HG02884 (cell line): ENCODE measurements at regions not wholly inside any gene's neighbourhood (a gene's known extent, or its start where the extent isn't known, plus 50 kb on each side); places are given as distances from the start of the nearest gene placed in this dataset.

Experiments used
- ATAC-seq: cut with Tn5 transposase; IDR thresholded peaks from one replicate; pipeline ENCODE4 v1.9.1; 2021; ENCODE audit warnings: mild to moderate bottlenecking, moderate library complexity; ENCODE audit not compliant: unreplicated experiment

DNA sequence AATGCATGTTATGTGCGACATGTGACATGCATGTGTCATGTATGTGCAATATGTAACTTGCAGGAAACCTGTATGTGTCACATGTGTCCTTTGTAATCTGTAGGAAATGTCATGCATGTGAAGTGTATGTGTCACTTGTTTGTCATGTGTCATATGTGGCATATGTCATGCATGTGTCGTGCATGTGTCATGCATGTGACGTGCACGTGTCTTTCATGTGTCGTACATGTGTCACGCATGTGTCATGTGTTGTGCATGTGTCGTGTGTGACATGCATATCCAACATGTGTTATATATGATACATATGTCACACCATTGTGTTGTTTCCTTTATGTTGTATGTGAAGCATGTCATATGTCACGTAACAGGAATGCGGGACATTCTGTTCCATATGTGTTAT lies 2153.2 kb upstream of the PIK3C3 start:
- no peak for ATAC-seq

DNA sequence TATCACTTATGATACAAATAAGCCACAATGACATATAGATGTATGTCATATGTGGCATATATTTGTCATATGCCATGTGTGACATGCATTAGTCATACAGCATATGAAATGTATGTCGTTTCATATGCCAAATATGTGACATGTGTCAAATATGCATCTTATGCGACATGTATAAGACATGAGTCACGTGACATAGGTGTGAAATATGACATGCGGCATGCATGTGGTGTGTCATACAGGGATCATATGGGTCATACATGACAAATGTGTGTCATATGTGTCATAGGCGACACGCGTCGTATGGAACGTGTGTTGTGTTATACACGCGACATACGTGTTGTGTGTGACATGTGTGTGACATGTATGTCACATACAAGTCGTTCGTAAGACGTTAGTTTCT lies 2154.0 kb upstream of the PIK3C3 start:
- ATAC-seq, result no peak

DNA sequence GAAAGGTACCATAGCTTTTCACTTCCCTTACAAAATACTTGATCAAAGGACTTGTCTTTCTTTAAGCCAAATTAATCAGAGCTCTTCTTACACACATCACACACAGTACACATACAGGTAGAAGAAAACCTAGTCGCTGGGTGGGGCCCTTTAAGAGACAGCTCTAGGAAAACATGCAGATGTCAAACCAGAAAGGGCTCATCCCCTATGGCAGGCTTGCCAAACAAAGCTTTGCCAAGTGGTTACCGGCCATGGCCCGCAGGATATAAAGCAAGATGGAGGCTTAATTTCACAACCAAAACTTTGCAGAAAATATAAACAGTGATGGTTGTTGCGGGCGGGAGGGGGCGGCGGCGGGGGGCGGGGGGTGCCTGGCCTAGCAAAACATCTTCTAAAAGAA lies 2156.0 kb upstream of the PIK3C3 start:
- ATAC-seq, result no peak

DNA sequence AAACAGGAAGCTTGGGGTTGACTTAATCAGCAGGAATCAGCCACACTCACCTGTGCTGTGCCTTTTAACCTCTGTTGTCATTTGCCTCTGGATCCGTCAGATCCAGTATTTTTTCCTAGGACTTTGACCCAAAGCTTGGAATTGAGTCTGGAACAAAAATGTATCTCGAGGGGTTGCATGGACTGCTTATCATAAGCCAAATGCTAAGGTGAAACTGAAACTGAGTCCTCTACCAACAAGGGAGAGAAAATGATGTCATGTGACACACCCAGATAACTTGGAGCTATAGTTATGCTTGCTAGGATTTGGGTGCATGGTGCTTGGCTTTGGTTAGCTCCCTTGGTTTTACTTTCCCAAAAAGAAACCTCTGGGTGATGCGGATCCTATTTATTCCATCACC lies 2158.6 kb upstream of the PIK3C3 start:
- no peak for ATAC-seq

DNA sequence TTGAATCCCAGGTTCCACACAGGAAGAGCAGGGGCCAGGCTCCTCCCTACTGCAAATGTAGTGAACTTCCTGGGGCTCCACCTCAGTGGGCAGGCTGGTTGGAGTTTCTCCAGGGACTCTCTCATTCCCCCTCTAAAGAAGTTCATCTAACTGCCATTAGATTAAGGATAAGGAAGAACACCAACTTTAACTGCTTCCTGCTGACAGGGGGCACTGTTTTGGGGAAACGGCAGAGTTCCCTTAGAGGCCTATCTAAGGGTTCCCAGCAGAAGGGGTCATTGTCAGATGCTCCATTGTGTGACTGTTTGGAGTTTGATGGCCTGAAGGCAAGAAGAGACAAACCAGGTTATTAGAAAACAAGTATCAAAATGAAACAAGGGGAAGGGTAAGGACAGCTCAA lies 2159.7 kb upstream of the PIK3C3 start:
- no peak for ATAC-seq

DNA sequence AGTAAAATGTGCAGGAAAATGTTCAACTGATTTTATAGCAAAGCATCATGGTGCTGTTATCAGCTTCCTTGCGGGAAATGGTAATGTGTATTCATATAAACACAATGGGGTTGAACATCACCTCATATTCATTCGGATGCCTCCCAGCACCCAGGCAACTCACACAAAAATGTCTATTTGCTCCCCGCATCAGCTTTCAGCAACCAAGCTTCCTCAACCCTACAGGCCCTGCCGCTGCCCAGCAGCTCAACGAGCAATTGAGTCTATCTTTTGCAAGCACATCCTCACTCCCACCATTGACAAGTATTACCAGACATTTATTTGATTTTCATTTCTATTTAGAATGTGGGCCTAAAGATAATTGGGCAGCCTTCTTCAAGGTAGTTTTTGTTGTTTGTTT lies 2161.4 kb upstream of the PIK3C3 start:
- no peak for ATAC-seq

DNA sequence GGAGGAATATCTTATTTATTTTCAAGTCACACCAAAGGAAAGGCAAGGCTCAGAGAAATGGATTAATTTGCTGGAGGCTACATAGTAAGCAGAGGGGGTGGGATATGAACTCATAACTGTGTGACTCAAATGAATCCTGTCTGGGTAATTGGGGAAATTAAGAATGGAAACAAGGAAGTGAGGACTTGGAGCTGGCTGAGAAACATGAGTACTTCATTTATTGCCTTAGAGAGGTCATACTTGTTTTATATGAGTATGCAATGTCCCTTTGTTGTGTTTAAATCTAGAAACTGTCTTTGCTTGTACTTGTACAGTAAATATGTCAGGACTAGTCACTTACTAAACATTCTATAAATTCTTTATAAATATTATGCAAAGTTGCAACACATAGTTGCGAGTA lies 2166.7 kb upstream of the PIK3C3 start:
- ATAC-seq, result no peak

DNA sequence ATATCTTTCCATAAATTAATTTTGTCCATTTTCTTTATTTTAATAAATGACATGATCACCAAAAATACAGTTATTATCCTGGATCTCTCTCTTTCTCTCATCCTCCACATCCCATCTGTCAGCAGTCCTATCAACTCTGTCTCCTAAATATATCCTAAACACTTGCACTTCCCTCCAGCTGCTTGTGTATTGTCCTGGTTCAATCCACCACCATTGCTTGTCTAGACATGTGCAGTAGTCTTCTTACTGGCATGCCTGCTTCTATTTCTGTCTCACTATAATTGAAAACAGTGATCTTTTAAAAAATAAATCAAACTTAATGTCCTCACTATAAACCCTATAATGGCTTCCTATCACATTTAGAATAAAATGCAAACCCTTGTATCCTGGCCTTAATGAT lies 2168.6 kb upstream of the PIK3C3 start:
- ATAC-seq, result no peak

DNA sequence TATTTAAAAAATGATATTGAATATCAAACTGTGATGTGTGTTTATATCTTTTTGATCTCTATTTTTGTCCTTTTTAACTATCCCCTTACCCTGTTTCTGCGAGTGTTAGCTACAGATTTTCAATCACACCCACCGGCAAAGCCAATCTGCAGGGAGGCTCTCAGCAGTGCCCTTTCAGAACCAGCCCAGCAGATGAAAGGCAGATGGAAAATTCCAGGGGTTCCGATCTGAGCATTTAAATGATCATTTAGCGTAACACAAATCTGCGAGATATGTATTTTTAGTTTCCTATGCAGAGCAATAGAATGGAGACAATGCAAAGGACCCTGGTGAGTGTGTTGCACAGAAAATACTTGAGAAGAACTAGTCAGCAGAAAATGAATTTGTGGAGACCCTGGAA lies 2170.5 kb upstream of the PIK3C3 start:
- ATAC-seq, result no peak

DNA sequence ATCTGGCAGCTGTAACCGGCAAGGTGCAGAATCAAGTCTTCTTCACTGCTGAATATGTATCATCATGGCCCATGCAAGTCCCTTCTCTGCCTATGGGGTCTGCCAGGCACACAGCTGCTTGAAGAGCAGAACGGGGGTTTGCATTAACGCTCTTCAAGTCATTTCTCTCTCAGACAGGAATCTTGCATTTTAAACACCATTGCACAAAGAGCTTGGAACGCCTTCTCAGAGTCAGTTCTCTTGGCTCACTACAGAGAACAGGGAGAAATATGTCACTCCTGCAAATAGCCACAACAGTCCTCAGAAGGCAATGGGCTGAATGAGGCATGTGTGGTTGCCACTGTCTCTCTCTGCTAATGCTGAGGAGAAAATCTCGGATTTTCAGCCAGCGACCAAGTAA lies 2173.5 kb upstream of the PIK3C3 start:
- ATAC-seq, result no peak

DNA sequence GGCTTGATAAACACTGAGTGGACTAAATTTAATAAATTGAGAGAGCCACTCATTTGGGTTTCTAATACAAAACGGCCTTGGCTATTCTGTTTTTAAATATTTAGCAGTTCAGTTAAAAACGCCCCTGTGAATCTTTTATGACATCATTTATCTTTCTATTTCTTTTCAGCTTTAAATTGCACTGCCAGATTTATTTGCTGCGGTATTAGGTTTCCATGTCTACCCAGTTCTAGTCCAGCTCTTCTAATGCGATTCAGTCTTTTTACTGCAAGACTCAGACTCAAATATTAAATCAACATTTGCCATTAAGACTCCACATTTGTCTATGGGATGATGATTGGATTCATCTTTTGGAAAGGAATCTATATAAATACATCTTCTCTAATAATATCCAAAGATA lies 2174.3 kb upstream of the PIK3C3 start:
- ATAC-seq, result no peak

DNA sequence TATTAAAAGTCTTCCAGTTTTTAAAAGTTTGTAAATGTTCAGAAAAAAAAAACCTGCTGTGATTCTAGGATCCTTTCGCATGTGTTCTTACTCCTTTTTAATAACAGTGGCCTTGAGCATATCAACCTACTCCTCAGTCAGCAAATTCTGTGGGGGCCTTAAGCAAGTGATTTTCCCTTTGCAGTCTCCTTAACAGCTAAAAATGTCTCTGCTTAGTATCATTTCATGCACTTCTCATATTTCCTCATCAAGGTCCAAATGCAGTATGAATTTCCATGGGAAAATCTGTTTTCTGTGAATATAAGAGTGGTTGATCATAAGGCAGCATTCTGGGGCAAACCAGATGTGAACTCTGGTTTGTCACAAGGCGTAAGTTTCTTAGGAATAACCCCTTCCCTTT lies 2175.1 kb upstream of the PIK3C3 start:
- no peak for ATAC-seq

DNA sequence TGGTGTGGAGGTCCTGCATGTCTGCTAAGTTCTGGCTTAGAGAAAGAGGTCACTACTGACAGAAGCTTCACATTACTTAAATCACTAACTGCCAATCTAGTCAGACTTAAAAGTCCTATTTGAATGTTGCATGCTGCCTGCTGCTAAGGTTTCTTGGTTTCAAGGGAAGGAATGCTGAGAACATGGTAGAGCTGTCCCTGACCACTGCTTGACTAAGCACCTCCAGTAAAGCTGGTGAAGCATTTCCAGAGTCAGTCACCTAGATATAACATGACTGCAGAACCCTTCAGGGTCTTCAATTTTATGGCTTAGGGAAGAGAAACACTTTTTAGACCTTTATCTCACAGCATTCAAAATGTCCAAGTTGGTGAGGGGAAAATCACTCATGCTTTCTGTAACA lies 2178.3 kb upstream of the PIK3C3 start:
- no peak for ATAC-seq

DNA sequence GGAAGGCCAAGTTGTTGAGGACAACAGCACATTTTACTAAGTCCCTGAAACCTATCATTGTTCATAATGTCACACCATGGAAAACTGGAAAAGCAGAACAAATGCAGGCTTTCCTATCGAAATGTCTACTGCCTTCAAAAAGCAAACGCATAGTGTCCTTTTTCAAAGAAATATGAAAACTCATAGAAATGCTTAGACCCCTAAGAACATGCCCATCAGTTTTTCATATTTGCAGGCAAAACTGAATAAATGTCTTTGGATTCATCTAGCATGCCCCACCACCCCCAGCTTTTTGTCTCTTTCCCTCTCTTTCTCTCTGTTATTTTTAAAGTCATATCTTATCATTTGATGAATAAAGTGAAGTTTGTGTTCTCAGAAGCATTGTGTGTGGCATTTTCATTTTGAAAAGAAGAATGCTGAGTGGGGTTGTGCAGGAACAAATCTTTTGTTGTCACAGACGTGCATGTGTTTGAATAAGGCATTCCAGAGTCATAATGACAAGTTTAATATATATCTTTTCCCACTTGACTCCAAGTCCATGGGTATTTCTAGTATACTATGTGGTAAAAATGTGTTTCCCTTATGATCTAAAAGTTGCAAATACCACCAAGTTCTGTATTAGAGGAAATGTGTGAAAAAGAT lies 2180.0 kb upstream of the PIK3C3 start:
- no peak for ATAC-seq

DNA sequence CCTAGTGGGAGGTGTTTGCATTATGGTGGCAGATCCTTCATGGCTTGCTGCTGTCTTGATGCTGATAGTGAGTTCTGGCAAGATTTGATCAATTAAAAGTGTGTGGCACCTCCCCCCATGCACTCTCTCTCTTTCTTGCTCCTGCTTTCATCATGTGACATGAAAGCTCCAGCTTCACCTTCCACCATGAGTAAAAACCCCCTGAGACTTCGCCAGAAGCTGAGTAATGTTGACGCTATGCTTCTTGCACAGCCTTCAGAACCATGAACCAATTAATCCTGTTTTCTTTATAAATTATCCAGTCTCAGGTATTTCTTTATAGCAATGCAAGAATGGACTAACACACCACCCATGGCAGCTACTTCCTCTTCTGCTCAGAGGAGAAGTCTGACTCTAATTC lies 2181.4 kb upstream of the PIK3C3 start:
- ATAC-seq, result no peak

DNA sequence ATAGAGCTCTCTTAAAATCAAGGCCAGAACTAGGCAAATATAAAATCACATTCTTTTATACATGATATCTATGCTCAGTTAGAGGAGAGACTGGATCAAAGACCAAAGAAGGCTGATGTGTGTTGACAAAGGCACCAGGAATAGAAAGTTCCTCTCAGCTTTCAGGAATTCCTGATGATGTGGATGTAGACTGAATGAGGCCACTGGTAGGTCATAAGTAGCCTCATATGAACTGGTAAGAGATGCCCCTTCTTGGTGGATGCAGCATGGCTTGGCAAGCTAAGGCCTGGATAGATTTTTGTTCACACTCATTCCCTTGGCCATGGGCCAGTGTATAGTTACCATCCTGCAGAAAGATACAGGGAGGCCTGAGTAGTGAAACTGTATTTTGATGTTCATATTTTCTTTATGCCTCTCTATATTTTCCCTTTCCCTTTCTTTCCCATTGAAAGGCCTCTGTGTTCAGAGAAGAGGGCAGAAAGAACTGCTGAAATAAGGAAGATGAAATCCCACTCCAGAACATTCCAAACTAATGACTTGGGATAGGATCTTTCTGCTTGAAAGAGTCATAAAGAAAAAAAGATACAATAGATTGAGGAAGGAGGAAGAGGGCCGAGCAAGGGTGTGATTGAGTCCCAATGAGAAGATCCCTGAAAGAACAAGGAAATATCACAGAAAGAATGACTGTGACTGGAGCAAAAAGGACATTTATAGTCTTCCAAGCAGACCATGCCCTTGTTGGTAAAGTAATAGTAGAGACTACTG lies 2182.7 kb upstream of the PIK3C3 start:
- no peak for ATAC-seq

DNA sequence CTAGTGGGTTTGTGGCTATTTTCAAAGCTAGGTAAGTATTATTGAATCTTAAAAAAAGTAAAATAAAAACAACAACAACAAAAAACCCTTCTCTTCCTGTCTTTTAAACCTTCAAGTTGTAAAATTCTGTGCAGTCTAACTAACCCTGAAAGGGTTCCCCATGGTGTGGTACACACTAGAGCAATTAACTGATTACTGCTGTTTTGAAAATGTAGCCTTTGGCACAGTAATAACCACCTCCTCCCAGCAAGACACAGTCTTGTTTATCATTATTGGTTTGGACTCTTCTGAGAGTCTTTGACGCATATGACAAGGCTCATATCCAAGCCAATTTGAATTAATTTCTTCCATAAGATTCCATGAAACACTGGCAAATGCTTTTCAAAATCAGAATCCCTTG lies 2184.6 kb upstream of the PIK3C3 start:
- ATAC-seq, result no peak

DNA sequence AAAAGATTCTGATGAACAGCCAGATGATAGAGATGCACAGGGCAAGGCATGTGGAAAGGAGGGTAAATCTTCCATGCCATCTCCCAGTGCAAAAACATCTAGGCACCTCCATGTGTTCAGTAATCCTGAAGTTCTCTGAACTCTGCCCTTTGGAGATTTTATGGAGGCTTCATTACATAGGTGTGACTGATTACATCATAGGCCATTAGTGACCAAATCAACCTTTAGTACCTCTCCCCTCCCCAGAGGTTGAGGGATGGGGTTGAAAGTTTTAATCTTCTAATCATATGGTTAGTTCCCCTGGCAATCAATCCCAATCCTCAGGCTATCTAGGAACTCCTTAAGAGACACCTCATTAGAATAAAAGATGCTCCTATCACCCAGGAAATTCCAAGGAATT lies 2190.2 kb upstream of the PIK3C3 start:
- ATAC-seq, result no peak

DNA sequence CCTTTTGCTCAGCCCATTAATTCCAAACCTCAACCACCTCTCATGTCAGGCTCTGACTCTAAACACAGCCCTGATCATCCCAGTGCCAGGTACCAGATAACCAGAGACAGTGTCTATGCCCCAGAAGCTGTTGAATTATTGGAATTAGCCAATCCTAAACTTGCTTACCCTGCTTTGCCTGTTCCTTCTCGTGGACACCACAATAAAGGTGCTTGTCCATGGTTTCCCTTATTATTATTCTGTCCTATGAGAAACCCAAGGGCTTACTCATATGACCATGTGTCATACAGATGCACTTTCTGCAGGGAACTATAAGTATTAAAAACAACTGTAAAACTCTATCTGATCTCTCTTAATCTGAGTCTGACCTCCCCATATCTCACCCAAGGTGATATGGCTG lies 2193.8 kb upstream of the PIK3C3 start:
- no peak for ATAC-seq

DNA sequence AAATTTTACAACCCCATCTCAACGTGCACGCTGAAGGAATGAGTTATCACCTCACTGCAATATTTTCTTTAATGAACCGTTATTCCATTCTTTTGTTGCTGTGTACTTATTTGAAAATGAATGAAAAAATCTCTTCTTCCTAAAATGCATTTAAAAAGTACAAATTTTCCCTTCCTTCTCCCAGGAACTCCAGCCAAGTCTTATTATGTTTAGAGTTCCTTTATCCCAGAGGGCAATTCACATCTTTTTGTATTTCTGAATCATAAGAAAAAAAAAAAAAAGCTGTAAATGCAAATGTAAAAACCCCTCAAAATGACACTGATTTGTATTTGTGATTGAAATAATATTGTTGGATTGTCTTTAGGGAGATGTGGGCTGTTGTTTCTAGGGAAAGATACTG lies 2194.3 kb upstream of the CELF4 start:
- no peak for ATAC-seq

DNA sequence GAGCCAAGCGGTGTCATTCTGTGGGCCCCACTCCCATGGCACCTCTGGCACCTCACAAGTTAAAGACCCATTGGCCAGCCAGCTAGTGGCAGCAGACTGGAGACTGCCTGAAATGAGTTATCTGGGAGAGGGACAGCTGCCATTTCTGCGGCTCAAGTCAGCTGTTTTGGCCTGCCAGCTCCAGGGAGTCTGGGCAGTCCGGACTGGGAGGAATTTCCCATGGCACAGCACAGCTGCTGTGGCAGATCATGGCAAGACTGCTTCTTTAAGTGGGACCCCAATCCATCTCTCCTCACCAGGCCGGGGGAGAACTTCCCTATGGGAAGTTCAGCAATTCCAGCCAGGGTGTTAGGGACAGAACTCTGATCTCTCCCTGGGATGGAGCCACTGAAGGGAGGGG lies 2187.6 kb upstream of the CELF4 start:
- ATAC-seq, result no peak

DNA sequence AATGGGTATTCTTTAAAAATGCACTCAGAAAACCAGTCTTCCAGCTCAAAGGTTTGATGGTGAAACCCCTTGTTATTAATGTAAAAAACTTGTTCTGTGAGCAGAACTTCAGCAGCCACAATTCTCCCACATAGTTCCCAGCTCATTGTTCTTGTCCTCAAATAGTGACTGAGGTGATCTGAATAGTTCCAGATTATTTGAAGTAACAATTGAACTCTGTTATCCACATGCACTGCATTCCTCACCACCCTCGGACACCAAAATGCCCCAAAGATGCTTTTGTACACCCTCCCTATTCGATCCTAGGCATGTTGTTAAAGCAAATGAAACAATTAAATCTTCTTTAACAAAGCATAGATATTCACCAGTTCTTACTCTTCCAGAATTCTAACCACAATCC lies 2186.8 kb upstream of the CELF4 start:
- ATAC-seq, result no peak

DNA sequence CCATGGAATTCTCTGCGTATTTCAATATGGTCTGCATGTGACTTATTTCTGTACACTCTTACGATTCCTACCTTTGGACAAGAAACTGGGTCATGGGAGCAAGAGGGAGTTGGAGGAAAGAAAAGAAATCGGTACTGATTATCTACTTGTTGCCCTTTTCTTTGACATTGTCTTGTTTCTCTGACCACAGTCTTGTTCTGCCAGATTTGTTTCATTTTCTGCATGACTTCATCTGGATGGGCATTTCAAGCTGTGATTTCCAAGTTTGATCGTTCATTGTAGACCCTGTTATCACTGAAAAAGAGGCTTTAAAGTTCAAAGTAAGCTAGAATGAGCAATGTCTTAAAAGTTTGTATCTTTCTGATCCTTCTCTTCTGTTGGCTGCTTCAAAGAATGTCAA lies 2186.3 kb upstream of the CELF4 start:
- no peak for ATAC-seq
